ENCODE measurements at regions not wholly inside any gene's neighbourhood (a gene's known extent, or its start where the extent isn't known, plus 50 kb on each side); places are given as distances from the start of the nearest gene placed in this dataset.
"Not testable (repeated sequence)": the region's sequence is repeated elsewhere in the genome, so short reads cannot be mapped to it uniquely, and the experiment has no call there.

DNA sequence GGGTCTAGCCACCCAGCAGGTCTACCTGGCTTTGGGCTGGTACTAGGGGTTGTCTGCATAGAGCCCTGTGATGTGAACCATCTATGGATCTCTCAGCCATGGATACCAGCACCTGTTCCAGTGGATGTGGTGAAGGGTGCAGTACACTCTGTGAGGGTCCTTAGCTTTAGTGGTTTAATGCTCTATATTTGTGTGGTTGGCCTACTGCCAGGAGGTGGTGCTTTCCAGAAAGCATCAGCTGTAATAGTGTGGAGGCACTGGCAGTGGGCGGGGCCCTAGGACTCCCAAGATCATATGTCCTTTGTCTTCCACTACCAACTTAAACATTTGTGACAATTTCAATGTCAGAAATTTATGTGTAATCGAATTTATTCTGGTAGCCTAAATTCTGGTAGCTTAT, 1065.1 kb downstream of the RPIA start:
- DNase-seq (ENCODE audit: low read depth), result not testable (repeated sequence)

DNA sequence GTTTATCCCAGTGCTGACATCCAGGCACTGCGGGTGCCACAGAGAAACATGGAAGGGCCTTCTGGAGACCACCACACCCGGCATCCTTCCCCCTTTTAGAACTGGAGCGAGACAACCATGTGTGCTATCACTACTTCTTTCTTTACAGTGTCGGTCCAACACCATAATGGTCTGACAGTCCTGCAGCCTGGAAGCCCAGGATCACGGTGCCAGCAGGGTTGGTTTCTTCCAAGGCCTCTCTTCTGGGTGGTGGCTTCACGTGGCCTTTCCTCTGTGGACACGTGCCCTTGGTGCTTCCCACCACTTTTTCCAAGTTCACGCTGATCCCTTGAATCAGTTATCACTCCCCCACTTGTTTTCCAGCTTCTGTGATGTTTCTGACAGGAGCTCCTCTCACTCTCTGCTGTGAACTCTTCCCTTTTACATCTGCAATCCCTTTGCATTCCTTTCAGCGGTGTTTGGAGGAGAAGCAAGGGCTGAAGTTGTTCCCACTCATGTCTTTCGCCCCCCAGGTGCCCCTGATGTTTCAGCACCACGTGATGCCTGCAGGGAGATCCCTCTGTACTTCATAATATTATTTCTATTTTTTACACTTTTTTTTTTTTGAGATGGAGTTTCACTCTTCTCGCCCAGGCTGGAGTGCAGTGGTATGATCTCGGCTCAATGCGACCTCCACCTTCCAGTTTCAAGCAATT, 1067.0 kb downstream of the RPIA start:
- DNase-seq (ENCODE audit: low read depth), result not testable (repeated sequence)

DNA sequence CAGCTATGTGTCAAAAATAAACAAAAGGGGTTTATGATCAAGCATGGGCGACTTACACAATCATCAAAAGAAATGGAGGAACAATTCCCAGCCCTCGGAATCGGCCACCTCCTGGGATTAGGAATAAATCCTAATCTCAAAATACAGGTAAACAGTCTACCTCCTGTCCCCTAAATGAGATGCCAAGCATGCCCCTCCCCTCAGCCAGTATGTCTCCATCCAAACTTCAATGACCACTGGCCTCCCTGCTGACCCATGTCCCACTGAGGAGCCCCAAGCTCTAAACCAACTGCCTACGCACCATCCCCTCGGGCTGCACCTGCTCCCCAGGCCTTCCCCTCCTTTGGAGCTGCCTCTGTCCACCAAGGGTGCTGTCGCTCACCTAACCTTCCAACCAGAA, 1069.3 kb downstream of the RPIA start:
- not testable (repeated sequence) for DNase-seq (ENCODE audit: low read depth)

DNA sequence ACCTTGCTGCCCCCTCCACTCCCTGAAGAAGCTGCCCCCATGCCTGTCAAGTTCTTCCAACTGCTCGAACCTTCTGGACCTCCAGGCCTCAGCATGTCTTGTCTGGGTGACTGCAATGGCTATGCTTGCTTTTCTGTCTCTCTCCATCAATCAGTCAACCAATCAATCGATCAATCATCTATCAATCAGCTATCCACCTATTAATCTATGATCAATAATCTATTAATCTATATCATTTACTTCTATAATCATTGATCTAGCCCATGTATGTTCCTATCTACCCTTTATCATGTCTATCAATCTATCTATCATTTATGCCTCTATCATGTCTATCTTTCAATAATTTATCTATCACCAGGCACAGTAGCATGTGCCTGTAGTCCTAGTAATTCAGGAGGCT, 1069.7 kb downstream of the RPIA start:
- DNase-seq (ENCODE audit: low read depth), result not testable (repeated sequence)

DNA sequence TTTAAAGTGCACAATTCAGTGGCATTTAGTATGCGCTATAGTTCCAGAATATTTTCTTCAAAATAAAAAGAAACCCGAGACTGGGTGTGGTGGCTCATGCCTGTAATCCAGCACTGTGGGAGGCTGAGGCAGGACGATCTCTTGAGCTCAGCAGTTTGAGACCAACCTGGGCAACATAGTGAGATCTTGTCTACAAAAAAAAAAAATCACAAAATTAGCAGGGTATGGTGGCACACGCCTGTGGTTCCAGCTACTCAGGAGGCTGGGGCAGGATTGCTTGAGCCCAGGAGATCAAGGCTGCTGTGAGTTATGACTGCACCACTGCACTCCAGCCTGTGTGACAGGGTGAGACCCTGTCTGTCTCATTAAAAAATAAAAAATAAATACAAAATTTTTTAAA, 1070.4 kb downstream of the RPIA start:
- not testable (repeated sequence) for DNase-seq (ENCODE audit: low read depth)

DNA sequence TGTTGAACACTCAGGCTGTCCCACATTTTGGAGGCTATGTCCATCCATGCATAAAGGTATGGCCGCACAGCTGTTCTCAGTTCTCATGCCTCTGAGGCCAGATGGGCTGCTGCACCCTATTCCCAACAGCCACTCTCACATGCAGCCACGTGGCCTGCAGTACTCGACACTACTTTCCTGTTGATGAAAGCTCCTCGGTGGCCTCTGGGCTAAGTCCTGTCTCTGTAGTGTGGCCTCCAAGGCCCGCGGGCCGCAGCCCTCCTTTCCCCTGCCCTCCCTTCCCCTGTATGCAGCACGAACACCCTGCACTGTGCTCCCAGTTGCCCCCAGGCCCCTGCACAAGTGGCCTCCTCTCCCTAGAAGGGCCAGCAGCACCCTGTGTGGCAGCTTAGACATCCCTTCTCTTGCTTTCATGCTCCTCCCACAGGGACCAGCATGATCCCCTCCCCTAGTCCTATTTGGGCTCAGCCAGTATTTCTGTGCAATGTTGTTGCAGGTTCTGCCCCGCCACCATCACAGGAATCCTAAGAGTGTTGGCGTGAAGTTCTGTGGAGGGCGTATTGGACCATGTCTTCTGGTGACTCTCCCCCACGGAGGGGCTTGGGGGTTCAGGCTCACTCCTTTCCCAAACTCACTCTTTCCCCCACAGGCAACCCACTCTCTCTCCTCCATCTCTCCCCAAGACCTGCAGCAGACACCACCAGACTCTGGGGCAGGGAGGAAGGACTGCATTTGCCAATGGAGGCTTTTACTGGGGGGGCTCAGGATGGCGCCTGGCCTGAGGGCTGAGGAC, 1071.2 kb downstream of the RPIA start:
- not testable (repeated sequence) for DNase-seq (ENCODE audit: low read depth)

DNA sequence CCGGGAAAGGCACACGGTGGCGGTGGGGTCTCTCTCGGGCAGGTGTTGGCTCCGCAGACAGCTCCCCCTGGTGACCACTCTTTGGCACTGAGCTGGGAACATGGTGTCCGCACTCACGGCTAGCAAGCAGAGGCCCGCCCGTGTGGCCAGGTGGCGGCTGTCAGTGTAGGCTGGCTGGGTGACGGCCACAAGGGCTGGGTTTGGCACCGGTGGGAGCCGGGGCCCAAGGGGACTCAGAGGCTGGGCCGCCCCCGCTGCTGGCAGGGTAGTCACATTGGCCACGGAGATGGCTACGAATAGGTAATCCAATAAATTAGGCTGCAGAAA, 1071.7 kb downstream of the RPIA start:
- DNase-seq (ENCODE audit: low read depth), result no peak

DNA sequence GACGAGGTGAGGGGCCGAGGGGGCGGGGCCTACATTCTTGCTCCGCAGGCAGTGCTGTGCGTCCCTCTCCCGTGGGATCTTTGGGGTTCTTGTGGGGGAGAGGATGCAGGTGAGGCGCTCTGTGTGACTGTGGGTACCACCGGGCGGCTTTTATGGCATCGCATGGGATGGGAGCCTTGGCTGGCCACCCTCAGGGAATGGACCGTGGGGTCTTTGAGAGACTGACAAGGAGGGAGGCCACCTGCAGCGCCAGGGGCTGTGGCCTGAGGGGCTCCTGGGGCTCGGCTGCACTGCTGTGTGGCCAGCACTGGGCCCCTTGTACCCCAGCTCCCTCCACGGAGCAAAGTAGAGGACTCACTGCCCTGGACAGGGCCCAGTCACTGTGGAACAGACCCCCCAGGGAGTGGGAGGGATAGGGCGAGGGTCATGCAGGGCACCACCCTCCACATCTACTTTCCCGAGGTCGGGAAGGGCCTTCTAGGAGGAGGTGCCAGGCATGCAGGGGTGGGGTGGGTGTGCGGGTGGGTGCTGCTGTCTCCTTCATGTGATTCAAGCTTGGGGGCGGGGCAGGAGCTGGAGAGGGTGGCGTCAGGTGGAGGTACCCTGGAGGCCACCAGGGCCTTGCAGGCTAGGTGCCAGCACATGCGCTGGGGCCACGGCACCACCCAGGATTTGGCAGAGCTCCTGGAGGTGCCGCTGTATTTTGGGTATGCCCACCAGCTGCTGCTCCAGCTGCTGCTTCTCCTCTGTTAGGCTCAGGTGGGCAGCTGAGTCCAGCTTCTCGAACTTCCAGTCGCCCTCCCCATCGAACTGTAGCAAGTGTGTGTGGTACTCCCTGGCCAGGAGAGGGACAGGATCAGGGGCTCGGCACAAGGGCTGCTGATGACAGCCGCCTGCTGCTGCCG, 1072.4 kb downstream of the RPIA start:
- no peak for DNase-seq (ENCODE audit: low read depth)

DNA sequence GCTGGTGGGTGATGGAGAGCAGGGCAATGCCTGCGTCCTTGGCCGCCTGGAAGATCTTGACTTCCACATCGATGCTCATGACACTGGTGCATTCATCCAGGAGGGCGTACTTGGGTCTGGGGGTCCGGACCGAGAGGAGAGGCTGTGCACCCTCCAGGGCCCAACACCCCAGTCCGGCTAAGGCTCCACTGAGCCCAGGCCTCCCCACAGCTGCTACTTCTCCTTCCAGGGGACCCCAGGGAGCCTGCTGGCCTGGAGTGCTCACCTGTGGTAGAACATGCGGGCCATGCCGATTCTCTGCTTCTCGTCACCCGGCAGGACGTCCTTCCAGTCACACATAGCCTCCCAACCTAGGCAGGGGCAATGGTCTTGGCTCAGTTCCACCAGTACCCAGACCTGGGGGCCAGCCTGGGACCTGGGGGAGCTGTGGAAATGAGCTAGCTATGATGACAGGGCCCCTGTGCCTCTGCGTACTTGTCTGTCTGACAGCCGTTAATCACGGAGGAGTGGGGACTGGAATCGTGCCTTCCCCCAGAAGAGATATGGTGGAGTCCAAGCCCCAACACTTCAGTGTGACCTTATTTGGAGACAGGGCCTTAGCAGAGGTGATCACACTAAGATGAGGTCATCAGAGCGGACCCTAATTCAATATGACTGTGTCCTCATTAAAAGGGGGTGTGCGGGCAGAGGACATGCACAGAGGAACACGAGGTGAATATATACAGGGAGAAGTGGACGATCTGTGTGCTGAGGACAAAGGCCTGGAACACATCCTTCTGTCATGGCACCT, 1073.3 kb downstream of the RPIA start:
- not testable (repeated sequence) for DNase-seq (ENCODE audit: low read depth)

DNA sequence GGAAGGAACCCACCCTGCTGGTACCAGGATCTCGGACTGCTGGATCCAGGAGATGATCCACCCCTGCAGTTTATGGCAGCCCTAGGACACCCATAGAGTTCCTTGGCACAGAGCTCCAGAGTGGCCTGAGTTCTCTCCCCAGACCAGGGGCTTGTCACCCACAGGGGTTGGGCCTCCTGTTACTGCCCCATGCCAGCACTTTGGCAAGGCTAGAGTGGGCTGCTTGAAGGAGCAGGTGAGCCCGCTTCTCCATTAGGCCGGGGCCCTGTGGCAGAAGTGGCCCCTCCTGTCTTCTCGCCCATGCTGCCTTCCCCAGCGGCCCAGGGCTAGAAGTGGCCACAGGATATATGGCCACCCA, 1073.9 kb downstream of the RPIA start:
- DNase-seq (ENCODE audit: low read depth), result not testable (repeated sequence)

DNA sequence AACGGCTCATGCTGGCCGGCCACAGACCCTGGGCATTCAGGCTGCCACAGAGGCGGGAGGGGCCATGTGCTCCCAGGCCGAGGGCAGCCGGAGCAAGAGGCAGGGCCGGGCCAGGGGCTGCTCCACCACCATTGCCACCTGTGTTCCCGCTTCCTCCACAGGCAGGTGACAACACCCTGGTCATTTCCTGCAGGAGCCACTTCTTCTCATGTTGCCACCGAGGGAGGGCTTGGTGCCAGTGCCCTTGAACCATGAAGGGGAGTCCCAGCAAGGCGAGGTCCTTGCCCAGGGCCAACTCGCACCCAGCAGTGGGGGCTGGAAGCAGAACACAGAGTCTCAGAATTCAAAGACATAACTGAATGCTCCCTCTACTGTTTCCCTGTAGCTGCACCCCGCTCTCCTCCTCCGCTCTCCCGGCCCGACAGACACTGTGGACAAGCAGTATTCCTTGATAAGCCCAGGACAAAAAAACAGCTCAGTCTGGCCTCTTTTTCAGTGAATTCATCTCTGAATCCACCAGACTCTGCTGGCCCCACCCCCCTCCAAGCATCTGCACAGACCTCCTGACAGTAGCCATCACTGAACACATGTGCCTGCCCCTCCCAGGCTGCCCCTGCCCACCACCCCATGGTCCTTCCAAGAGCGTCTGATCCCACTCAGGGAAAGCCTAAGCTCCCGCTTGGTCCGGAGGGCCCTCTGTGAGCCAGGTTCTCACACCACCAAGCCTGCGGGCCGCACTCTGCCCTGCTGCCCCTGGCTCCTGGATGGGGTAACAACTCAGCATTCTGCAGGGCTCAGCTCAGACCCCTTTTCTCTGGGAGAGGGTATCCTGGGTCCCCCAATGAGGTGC, 1074.9 kb downstream of the RPIA start:
- DNase-seq (ENCODE audit: low read depth), result not testable (repeated sequence)

DNA sequence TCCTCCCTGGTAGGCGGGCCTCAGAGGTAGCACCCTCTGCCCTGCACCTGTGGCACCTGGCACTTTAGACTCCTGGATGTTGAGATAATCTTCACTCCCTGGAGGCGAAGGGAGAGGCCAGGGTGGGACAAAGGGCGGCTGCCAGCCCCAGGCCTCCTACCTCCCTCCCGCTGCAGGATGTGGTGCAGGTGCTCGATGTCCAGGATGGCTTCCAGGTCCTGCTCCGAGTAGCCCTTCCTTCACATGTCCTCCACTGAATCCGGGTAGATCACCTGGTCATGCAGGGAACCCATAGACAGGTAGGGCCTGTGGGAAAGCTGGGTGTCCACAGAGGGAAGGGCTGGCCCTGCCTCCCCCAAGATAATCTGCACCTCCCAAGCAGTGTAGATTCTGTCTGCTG, 1075.6 kb downstream of the RPIA start:
- DNase-seq (ENCODE audit: low read depth), result not testable (repeated sequence)

DNA sequence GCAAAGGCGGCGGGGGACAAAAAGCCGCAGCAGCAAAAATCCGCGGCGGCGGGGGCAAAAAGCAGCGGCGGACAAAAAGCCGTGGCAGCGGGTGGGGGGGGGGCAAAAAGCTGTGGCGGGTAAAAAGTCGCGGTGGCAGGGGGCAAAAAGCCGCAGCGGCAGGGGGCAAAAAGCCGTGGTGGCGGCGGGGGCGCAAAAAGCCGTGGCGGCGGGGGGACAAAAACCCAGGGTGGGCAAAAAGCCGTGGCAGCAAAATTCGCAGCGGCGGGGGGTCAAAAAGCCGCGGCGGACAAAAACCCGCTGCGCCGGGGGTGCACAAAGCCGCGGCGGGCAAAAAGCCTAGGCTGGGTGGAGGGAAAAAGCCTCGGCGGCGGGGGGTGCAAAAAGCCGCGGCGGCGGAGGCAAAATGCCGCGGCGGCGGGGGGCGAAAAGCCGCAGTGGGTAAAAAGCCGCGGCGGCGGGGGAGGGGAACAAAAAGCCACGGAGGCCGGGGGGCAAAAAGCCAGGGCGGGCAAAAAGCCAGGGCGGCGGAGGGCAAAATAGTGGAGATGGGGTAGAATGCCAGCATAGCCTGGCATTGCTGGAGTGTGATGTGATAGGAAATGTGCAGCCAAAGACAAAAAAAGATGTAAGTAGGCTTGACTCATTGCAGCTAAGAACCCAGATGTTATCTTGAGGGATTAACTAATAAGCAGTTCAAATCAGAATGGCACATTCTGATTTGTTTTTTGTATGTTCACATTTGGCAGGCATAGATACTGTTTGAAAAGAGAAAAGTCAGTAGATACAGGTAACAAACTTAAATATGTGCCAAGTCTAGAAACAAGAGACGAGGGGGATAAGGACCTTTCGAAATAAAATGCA, 1076.3 kb downstream of the RPIA start:
- no peak for DNase-seq (ENCODE audit: low read depth)

DNA sequence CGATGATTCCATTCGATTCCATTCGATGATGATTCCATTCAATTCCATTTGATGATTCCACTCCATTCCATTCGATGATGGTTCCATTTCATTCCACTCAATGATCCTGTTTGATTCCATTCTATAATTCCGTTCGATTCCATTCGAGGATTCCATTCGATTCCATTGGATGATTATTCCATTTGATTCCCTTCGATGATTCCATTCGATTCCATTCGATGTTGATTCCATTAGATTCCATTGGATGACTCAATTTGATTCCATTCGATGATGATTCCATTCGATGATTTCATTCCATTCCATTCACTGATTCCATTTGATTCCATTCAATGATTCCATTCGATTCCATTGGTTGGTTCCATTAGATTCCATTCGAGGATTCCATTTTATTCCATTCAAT, 1084.4 kb downstream of the RPIA start:
- DNase-seq (ENCODE audit: low read depth), result no peak

DNA sequence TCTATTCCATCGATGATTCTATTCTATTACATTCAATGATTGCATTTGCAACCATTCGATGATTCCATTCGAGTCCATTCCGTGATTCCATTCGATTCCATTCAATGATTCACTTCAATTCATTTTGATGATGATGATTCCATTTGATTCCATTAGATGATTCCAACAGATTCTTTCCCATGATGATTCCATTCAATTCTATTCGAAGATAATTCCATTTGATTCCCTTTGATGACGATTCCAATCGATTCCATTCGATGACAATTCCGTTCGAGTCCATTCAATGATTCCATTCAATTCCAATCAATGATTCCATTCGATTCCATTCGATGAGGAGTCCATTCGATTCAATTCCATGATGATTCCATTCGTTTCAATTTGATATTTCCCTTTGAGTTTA, 1088.8 kb downstream of the RPIA start:
- no peak for DNase-seq (ENCODE audit: low read depth)

DNA sequence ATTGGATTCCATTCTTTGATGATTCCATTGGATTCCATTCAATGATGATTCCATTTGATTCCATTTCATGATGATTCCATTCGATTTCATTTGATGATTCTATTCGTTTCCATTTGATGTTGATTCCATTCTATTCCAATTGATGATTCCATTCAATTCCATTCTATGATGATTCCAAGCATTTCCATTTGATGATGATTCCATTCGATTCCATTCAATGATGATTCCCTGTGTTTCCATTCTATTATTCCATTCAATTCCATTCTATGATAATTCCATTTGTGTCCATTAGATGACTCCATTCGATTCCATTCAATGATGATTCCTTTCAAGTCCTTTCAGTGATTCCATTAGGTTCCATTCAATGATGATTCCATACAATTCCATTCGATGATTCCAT, 1090.5 kb downstream of the RPIA start:
- DNase-seq (ENCODE audit: low read depth), result no peak

DNA sequence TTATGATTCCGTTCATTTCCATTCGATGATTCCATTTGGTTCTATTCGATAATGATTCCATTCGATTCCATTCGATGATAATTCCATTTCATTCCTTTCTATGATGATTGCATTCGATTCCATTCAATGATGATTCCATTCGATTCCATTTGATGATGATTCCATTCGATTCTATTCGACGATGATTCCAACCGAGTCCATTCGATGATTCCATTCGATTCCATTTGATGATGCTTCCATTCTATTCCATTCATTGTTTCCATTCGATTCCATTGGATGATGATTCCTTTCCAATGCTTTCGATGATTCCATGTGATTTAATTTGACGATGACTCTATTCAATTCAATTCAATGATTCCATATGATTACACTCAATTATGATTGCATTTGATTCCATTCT, 1093.5 kb downstream of the RPIA start:
- no peak for DNase-seq (ENCODE audit: low read depth)

DNA sequence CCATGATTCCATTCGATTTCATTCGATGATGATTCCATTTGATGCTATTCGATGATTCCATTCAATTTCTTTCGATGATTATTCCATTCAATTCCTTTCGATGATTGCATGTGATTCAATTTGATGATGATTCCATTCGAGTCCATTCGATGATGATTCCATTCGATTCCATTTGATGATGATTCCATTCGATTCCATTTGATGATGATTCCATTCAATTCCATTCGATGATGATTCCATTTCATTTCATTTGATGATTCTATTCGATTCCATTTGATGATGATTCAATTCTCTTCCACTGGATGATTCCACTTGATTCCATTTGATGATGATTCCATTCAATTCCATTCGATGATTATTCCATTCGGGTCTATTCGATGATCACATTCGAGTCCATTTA, 1094.1 kb downstream of the RPIA start:
- not testable (repeated sequence) for DNase-seq (ENCODE audit: low read depth)

DNA sequence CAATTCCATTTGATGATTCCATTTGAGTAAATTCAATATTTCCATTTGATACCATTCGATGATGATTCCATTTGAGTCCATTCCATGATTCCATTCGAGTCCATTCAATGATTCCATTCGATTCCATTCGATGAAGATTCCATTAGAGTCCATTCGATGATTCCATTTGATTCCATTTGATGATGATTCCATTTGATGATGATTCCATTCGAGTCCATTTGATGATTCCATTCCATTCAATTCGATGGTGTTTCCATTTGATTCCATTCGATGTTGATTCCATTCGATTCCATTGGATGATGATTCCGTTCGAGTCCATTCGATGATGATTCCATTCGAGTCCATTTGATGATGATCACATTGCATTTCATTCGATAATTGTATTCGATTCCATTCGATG, 1095.2 kb downstream of the RPIA start:
- not testable (repeated sequence) for DNase-seq (ENCODE audit: low read depth)

DNA sequence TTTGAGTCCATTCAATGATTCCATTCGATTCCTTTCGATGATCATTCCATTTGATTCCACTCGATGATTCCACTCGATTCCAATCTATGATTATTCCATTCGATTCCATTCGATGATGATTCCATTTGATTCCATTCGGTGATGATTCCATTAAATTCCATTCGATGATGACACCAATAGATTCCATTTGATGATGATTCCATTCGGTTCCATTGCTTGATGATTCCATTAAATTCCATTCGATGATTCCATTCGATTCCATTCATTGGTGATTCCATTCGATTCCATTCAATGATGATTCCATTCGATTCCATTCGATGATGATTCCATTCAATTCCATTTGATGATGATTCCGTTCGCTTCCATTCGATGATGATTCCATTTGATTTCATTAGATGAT, 1104.1 kb downstream of the RPIA start:
- DNase-seq (ENCODE audit: low read depth), result not testable (repeated sequence)

Measured in amniotic epithelial cell (primary cell).